ENCODE measurements at regions not wholly inside any gene's neighbourhood (a gene's known extent, or its start where the extent isn't known, plus 50 kb on each side); places are given as distances from the start of the nearest gene placed in this dataset.

DNA sequence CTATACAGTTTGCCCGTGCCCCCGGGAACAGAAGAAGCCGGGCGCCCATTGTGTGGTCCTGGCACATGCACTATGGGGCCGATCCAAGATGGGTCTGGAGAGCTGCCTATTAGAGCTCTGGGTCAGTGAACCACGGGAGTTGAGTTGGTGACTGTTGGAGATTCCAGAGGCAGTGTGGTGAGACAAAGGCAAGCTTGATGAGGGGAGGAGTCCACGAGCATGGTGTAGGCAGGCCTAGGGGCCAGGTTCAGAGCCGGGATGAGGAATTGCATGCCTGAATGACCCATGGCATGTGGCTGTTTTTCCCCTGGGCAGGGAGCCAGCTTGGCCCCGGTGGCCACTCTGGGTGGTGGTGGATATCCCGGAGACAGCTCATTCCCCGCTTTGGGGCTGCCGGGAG, 84.4 kb upstream of the STC2 start:
- H3K27ac ChIP-seq (ENCODE audit: low read depth, low read length, poor library complexity, severe bottlenecking): no peak overlapping the region
- no peak overlapping the region for H3K9ac ChIP-seq (ENCODE audit: low read length)
- H2AFZ ChIP-seq (ENCODE audit: low read length): no peak overlapping the region
- H3K9me2 ChIP-seq (ENCODE audit: low read depth, low read length): no peaks in the 10 kb centered on the region
- no peaks in the 10 kb centered on the region for H3F3A ChIP-seq (ENCODE audit: insufficient read depth, low read length)
- no peaks in the 10 kb centered on the region for H3K36me3 ChIP-seq (ENCODE audit: insufficient read depth, low read length)
- H3K4me1 ChIP-seq (ENCODE audit: insufficient read depth, low read length, severe bottlenecking): no peaks in the 10 kb centered on the region
- no peak for TF ChIP-seq EZH2 (IDR thresholded peaks at IDR 0.05; ENCODE audit: borderline replicate concordance, low read length)
- TF ChIP-seq, protein P1, sequence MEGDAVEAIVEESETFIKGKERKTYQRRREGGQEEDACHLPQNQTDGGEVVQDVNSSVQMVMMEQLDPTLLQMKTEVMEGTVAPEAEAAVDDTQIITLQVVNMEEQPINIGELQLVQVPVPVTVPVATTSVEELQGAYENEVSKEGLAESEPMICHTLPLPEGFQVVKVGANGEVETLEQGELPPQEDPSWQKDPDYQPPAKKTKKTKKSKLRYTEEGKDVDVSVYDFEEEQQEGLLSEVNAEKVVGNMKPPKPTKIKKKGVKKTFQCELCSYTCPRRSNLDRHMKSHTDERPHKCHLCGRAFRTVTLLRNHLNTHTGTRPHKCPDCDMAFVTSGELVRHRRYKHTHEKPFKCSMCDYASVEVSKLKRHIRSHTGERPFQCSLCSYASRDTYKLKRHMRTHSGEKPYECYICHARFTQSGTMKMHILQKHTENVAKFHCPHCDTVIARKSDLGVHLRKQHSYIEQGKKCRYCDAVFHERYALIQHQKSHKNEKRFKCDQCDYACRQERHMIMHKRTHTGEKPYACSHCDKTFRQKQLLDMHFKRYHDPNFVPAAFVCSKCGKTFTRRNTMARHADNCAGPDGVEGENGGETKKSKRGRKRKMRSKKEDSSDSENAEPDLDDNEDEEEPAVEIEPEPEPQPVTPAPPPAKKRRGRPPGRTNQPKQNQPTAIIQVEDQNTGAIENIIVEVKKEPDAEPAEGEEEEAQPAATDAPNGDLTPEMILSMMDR (IDR thresholded peaks at IDR 0.05; ENCODE audit: low read length): no peak
- no peaks in the 10 kb centered on the region for H4K20me1 ChIP-seq (ENCODE audit: insufficient read depth, low read length)
- H3K27me3 ChIP-seq (ENCODE audit: insufficient read depth, low read length): no peaks in the 10 kb centered on the region
- no peak overlapping the region for H3K4me3 ChIP-seq (ENCODE audit: low read depth, low read length, poor library complexity, severe bottlenecking)
- H3K79me2 ChIP-seq (ENCODE audit: insufficient read depth, low read length): no peaks in the 10 kb centered on the region
- no peak overlapping the region for H3K4me2 ChIP-seq (ENCODE audit: low read length)
- H3K9me3 ChIP-seq (ENCODE audit: low read length): no peaks in the 10 kb centered on the region

DNA sequence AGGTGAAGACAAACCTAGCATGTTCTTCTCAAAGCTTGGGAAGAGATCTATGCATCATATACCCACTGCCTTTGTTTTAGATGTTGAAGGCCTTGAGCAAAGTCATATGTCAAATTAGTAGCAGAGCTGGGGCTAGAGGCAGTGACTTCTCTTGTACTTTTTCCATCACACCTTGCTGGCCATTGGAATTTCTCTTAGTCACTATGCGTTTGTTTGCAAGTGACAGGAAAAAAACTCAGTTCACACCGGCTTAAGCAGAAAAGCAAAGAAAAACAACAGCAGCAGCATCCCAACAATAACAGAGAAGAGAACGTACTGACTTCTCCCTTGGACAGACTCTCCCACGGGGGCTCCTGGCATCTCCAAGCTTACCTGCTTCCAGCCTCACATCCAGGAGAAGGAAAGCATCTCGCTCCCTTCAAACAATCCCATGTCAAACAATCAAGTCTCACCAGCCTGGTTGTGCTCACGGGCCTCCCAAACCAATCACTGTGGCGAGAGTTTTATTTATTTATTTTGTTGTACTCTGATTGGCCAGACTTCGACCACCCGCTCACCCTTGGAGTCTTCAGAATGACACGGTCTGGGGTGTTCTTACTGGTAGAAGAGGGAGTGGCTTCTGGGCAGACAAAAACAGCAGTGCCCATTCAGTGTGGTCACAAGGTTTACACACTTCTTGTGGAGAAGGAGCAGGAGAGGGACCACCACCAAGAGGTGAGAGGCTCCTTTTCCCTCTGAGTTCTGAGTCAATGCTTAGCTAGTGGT, 83.8 kb upstream of the STC2 start:
- no peaks in the 10 kb centered on the region for H3K79me2 ChIP-seq (ENCODE audit: insufficient read depth, low read length)
- H3K36me3 ChIP-seq (ENCODE audit: insufficient read depth, low read length): no peaks in the 10 kb centered on the region
- H3K27ac ChIP-seq (ENCODE audit: low read depth, low read length, poor library complexity, severe bottlenecking): no peak overlapping the region
- H3F3A ChIP-seq (ENCODE audit: insufficient read depth, low read length): no peaks in the 10 kb centered on the region
- H3K4me3 ChIP-seq (ENCODE audit: low read depth, low read length, poor library complexity, severe bottlenecking): no peak overlapping the region
- TF ChIP-seq EZH2 (IDR thresholded peaks at IDR 0.05; ENCODE audit: borderline replicate concordance, low read length): no peak
- TF ChIP-seq, protein P1 (IDR thresholded peaks at IDR 0.05; ENCODE audit: low read length): no peak
- H3K4me1 ChIP-seq (ENCODE audit: insufficient read depth, low read length, severe bottlenecking): no peaks in the 10 kb centered on the region
- H2AFZ ChIP-seq (ENCODE audit: low read length): no peak overlapping the region
- no peaks in the 10 kb centered on the region for H3K9me3 ChIP-seq (ENCODE audit: low read length)
- no peaks in the 10 kb centered on the region for H4K20me1 ChIP-seq (ENCODE audit: insufficient read depth, low read length)
- H3K27me3 ChIP-seq (ENCODE audit: insufficient read depth, low read length): no peaks in the 10 kb centered on the region
- no peak overlapping the region for H3K4me2 ChIP-seq (ENCODE audit: low read length)
- H3K9me2 ChIP-seq (ENCODE audit: low read depth, low read length): no peaks in the 10 kb centered on the region
- no peak overlapping the region for H3K9ac ChIP-seq (ENCODE audit: low read length)

DNA sequence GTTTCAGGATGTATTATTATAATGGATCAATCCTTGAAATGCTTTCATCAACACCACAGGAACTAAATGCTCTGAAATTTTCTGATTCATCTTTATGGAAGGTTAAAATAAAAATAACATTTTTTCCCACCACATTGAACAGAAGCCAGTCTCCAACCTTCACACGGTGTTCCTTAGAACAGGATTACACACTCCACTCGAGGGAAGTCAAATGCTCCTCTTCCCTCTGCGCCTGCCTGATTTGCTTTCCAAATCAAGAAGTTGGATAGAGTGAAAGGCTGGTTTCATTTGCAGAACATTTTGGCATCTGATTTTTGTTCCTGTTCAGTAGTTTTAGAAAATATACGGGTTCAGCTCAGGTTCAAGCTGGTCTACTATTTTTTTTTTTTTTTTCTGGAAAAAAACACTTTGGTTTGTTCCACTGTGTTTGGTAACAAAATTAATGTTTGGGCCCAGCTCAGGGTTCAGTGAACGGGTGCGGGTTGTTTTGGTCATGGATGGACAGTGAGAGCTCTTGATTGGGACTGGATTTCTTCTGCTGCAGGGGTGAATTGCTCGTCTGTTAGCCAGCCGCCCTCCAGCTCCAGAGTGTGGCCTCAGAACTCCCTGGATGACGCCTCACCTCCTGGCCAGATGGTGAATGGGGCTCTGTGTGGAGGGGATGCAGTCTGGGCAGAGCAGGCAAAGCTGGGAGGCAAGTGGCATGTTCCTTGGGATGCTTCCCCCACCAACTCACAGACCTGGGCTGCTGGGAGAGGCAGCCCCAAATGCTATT, 82.4 kb upstream of the STC2 start:
- Histone ChIP-seq H4K20me1 (ENCODE audit: insufficient read depth, low read length) (no peaks in the 10 kb centered on the region), H3K4me3 (ENCODE audit: low read depth, low read length, poor library complexity, severe bottlenecking) (no peak overlapping the region), H3K27ac (ENCODE audit: low read depth, low read length, poor library complexity, severe bottlenecking) (no peak overlapping the region), H3K9me3 (ENCODE audit: low read length) (no peaks in the 10 kb centered on the region), H3F3A (ENCODE audit: insufficient read depth, low read length) (no peaks in the 10 kb centered on the region), H3K9me2 (ENCODE audit: low read depth, low read length) (no peaks in the 10 kb centered on the region), H3K36me3 (ENCODE audit: insufficient read depth, low read length) (no peaks in the 10 kb centered on the region), H3K79me2 (ENCODE audit: insufficient read depth, low read length) (no peaks in the 10 kb centered on the region), H3K4me2 (ENCODE audit: low read length) (no peak overlapping the region), H3K4me1 (ENCODE audit: insufficient read depth, low read length, severe bottlenecking) (no peaks in the 10 kb centered on the region), H3K9ac (ENCODE audit: low read length) (no peak overlapping the region), H2AFZ (ENCODE audit: low read length) (no peak overlapping the region), H3K27me3 (ENCODE audit: insufficient read depth, low read length) (no peaks in the 10 kb centered on the region)
- no peak for TF ChIP-seq EZH2 (IDR thresholded peaks at IDR 0.05; ENCODE audit: borderline replicate concordance, low read length)

Data from OCI-LY1 (cell line).